CD4-positive, alpha-beta memory T cell (primary cell): ENCODE measurements at regions not wholly inside any gene's neighbourhood (a gene's known extent, or its start where the extent isn't known, plus 50 kb on each side); places are given as distances from the start of the nearest gene placed in this dataset.

Source experiments
- CTCF ChIA-PET: fragments of 350-600 bp; sonication (Branson Sonifier 250); formaldehyde crosslinking; loops from one replicate; lab custom pipeline; 2021; ENCODE audit warnings: inconsistent platforms; ENCODE audit not compliant: partially characterized antibody; lab: Charles Lee
- POLR2A ChIA-PET: fragments of 350-600 bp; sonication (Branson Sonifier 250); formaldehyde crosslinking; loops from one replicate; lab custom pipeline; 2021; ENCODE audit not compliant: partially characterized antibody; lab: Charles Lee
- DNase-seq, 5 donors: peaks; one replicate each; pipeline versions ENCODE4 v3.0.0 to v3.0.0-alpha.2; 2020 to 2022; ENCODE audit warnings: mixed read lengths in 1 of 5
- H3K27ac ChIP-seq: one replicate; pipeline ENCODE4 v1.7.0; 2013; ENCODE audit warnings: low read depth, low read length
- H3K27me3 ChIP-seq: 2 replicates; pipeline ENCODE4 v1.7.0; 2013; ENCODE audit warnings: mild to moderate bottlenecking, low read length, moderate library complexity; ENCODE audit not compliant: insufficient read depth
- H3K36me3 ChIP-seq: 2 replicates; pipeline ENCODE4 v1.7.0; 2013; ENCODE audit warnings: mild to moderate bottlenecking, low read length, moderate library complexity; ENCODE audit not compliant: insufficient read depth
- H3K4me1 ChIP-seq: 2 replicates; pipeline ENCODE4 v1.7.0; 2013; ENCODE audit warnings: mild to moderate bottlenecking, low read length, moderate library complexity; ENCODE audit not compliant: insufficient read depth
- H3K4me3 ChIP-seq, 2 donors: one replicate each; pipeline ENCODE4 v1.7.0; 2013; ENCODE audit warnings: low read length in 2 of 2, mild to moderate bottlenecking in 1 of 2
- H3K9me3 ChIP-seq, 2 donors: one replicate each; pipeline ENCODE4 v1.7.0; 2013; ENCODE audit warnings: low read length in 2 of 2, control low read depth in 1 of 2; ENCODE audit not compliant: control insufficient read depth in 1 of 2
- H3K27ac Mint-ChIP-seq, 7 donors: one replicate each; pipeline ENCODE4 v1.8.0; 2020 to 2021; ENCODE audit warnings: mixed read lengths in 7 of 7, mild to moderate bottlenecking in 6 of 7, inconsistent platforms in 3 of 7, moderate library complexity in 3 of 7
- H3K27me3 Mint-ChIP-seq, 2 donors: one replicate each; pipeline ENCODE4 v1.8.0; 2020 to 2021; ENCODE audit warnings: mixed read lengths in 2 of 2
- H3K36me3 Mint-ChIP-seq, 2 donors: one replicate each; pipeline ENCODE4 v1.8.0; 2020 to 2021; ENCODE audit warnings: mixed read lengths in 2 of 2, inconsistent platforms in 1 of 2, mild to moderate bottlenecking in 1 of 2
- H3K4me1 Mint-ChIP-seq, 4 donors: one replicate each; pipeline ENCODE4 v1.8.0; 2020 to 2021; ENCODE audit warnings: mixed read lengths in 4 of 4, mild to moderate bottlenecking in 1 of 4
- H3K4me3 Mint-ChIP-seq, 8 donors: one replicate each; pipeline ENCODE4 v1.8.0; 2020 to 2021; ENCODE audit warnings: mixed read lengths in 8 of 8, mild to moderate bottlenecking in 7 of 8, moderate library complexity in 6 of 8, inconsistent platforms in 3 of 8
- H3K9me3 Mint-ChIP-seq, 8 donors: one replicate each; pipeline ENCODE4 v1.8.0; 2020 to 2021; ENCODE audit warnings: mixed read lengths in 8 of 8, mild to moderate bottlenecking in 5 of 8, inconsistent platforms in 3 of 8, moderate library complexity in 1 of 8
- intact Hi-C: fragments of 100-400 bp; cut with micrococcal nuclease; formaldehyde crosslinking; loops from one replicate; pipeline ENCODE4 v1.15.1; 2023

GRCh38 chrX:97850911-97851310 lies 967.2 kb downstream of the RPA4 start:
- H3K27ac Mint-ChIP-seq, result no peak overlapping the region
- Histone ChIP-seq H3K27me3 (no peaks in the 10 kb centered on the region), H3K9me3 (no peaks in the 10 kb centered on the region), H3K4me1 (no peaks in the 10 kb centered on the region), H3K27ac (no peak overlapping the region), H3K36me3 (no peaks in the 10 kb centered on the region), H3K4me3 (no peak overlapping the region)
- H3K4me3 Mint-ChIP-seq, result no peak overlapping the region
- intact Hi-C loops, result no loop called here
- ChIA-PET POLR2A (no interaction called here), CTCF (no interaction called here)
- H3K4me1 Mint-ChIP-seq, result no peaks in the 10 kb centered on the region
- no peaks in the 10 kb centered on the region for H3K36me3 Mint-ChIP-seq
- no peak for DNase-seq
- H3K9me3 Mint-ChIP-seq, result peaks cover 0 to 9% (median 3%) of the 10 kb centered on the region in 8 donors
- H3K27me3 Mint-ChIP-seq, result no peaks in the 10 kb centered on the region

DNA sequence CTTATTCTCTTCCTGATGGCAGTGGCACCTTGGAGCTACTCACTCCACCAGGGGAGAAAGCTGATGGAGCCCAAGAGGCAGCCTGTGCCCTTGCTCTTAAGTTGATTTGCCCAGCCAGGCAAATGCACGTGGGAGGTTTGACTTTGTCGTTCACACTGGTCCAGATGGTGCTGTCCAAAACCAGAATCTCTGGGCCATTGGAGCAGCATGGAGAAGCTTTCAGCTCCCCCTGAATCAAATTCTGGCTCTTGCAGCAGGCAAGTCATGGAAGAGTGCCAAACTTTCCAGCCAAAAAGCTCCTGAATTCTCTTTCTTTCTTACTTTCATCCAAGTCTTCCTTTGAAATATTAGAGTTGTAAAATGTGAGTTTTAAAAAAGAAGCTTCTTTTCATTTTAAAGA lies 970.4 kb downstream of the RPA4 start:
- Histone ChIP-seq H3K36me3 (no peaks in the 10 kb centered on the region), H3K4me3 (no peak overlapping the region), H3K4me1 (no peaks in the 10 kb centered on the region), H3K27ac (no peak overlapping the region), H3K9me3 (no peaks in the 10 kb centered on the region), H3K27me3 (no peaks in the 10 kb centered on the region)
- CTCF ChIA-PET, result no interaction called here
- DNase-seq, result no peak
- H3K4me1 Mint-ChIP-seq, result no peaks in the 10 kb centered on the region
- no peaks in the 10 kb centered on the region for H3K36me3 Mint-ChIP-seq
- no peaks in the 10 kb centered on the region for H3K27me3 Mint-ChIP-seq
- no peak overlapping the region for H3K27ac Mint-ChIP-seq
- intact Hi-C loops, result no loop called here
- POLR2A ChIA-PET, result no interaction called here
- H3K4me3 Mint-ChIP-seq, result no peak overlapping the region
- peaks cover 0 to 2% (median 0%) of the 10 kb centered on the region in 8 donors for H3K9me3 Mint-ChIP-seq

DNA sequence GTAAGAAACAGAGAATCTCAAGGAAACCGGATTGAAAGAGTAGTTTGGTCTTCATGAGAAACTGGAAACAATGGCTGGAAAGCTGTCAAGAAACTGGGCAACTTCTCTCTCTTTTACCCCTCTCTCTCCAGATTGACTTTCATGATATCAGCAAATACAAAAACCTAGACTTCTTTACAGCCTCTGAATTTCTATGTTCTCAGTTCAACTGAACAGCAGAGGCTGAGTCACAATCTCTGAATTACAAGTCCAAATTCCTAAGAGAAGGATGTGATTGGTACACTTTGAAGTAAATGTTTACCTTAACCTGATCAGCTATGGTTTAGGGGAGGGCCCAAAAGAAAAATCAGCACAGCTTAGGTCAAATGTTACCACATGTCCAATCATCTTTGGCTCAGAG lies 974.9 kb downstream of the RPA4 start:
- Histone ChIP-seq H3K27me3 (no peaks in the 10 kb centered on the region), H3K36me3 (no peaks in the 10 kb centered on the region), H3K4me3 (no peak overlapping the region), H3K9me3 (no peaks in the 10 kb centered on the region), H3K4me1 (no peaks in the 10 kb centered on the region), H3K27ac (no peak overlapping the region)
- no peaks in the 10 kb centered on the region for H3K4me1 Mint-ChIP-seq
- no peaks in the 10 kb centered on the region for H3K36me3 Mint-ChIP-seq
- H3K4me3 Mint-ChIP-seq, result no peak overlapping the region
- peaks cover 0 to 2% (median 0%) of the 10 kb centered on the region in 8 donors for H3K9me3 Mint-ChIP-seq
- no peak overlapping the region for H3K27ac Mint-ChIP-seq
- intact Hi-C loops, result no loop called here
- ChIA-PET POLR2A (no interaction called here), CTCF (no interaction called here)
- no peaks in the 10 kb centered on the region for H3K27me3 Mint-ChIP-seq
- no peak for DNase-seq

DNA sequence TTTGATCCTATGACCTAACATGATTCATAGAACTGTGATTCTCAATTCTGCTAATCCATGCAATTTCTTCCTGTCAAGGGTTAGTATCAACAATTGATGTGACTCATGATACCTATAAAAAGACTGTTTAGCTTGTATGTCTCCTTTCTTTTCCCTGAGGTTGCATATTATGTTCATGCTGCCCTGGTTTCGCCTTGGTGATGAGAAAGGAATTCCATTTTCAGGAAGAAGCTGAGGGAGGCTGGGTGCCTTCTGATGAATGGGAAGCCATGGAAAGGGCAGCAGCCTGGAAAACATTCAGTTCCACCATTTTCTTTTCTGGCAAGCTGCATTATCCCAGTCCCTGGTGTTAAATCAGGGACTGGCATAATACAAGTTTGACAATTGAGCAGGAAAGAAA lies 976.5 kb downstream of the RPA4 start:
- no peaks in the 10 kb centered on the region for H3K4me1 Mint-ChIP-seq
- peaks cover 0 to 2% (median 0%) of the 10 kb centered on the region in 8 donors for H3K9me3 Mint-ChIP-seq
- intact Hi-C loops, result no loop called here
- H3K27me3 Mint-ChIP-seq, result no peaks in the 10 kb centered on the region
- H3K27ac Mint-ChIP-seq, result no peak overlapping the region
- H3K36me3 Mint-ChIP-seq, result no peaks in the 10 kb centered on the region
- H3K36me3 ChIP-seq, result no peaks in the 10 kb centered on the region
- H3K27me3 ChIP-seq, result no peaks in the 10 kb centered on the region
- no peak overlapping the region for H3K4me3 Mint-ChIP-seq
- H3K4me1 ChIP-seq, result no peaks in the 10 kb centered on the region
- POLR2A ChIA-PET, result no interaction called here
- no peak overlapping the region for H3K4me3 ChIP-seq
- no peaks in the 10 kb centered on the region for H3K9me3 ChIP-seq
- CTCF ChIA-PET, result no interaction called here
- H3K27ac ChIP-seq, result no peak overlapping the region
- no peak for DNase-seq

DNA sequence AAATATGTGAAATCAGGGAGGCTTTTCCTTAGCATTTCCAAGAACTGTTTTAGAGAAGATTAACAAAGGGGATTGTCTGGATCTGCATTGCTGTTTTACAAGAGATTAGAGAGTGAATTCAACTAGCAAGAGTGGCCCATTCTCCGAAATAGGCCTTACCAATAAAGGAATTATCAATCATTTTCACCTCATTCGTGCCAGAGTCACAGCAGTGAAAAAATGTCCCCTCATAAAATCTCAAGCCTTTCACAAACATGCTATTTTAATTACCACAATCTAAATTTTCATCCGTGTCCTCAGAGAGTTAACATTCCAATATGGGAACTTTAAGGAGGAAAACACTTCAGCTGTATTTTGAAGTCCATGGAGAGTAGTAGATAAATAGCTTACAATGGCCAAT lies 979.6 kb downstream of the RPA4 start:
- Mint-ChIP-seq H3K4me1 (no peaks in the 10 kb centered on the region), H3K36me3 (no peaks in the 10 kb centered on the region), H3K9me3 (peaks cover 0 to 4% (median 0%) of the 10 kb centered on the region in 8 donors), H3K4me3 (no peak overlapping the region), H3K27ac (no peak overlapping the region), H3K27me3 (no peaks in the 10 kb centered on the region)
- DNase-seq, result no peak
- Histone ChIP-seq H3K4me3 (no peak overlapping the region), H3K9me3 (no peaks in the 10 kb centered on the region), H3K27ac (no peak overlapping the region), H3K36me3 (no peaks in the 10 kb centered on the region), H3K4me1 (no peaks in the 10 kb centered on the region), H3K27me3 (no peaks in the 10 kb centered on the region)
- ChIA-PET POLR2A (no interaction called here), CTCF (no interaction called here)
- intact Hi-C loops, result no loop called here

GRCh38 chrX:97867266-97867665 lies 983.6 kb downstream of the RPA4 start:
- H3K4me1 ChIP-seq, result no peaks in the 10 kb centered on the region
- H3K9me3 ChIP-seq, result no peaks in the 10 kb centered on the region
- Mint-ChIP-seq H3K27ac (no peak overlapping the region), H3K4me1 (no peaks in the 10 kb centered on the region), H3K9me3 (peaks cover 0 to 2% (median 0%) of the 10 kb centered on the region in 8 donors), H3K27me3 (no peaks in the 10 kb centered on the region), H3K36me3 (no peaks in the 10 kb centered on the region), H3K4me3 (no peak overlapping the region)
- H3K27ac ChIP-seq, result no peak overlapping the region
- H3K36me3 ChIP-seq, result no peaks in the 10 kb centered on the region
- intact Hi-C loops, result no loop called here
- no peak overlapping the region for H3K4me3 ChIP-seq
- no peaks in the 10 kb centered on the region for H3K27me3 ChIP-seq
- ChIA-PET CTCF (no interaction called here), POLR2A (no interaction called here)
- DNase-seq, result no peak

DNA sequence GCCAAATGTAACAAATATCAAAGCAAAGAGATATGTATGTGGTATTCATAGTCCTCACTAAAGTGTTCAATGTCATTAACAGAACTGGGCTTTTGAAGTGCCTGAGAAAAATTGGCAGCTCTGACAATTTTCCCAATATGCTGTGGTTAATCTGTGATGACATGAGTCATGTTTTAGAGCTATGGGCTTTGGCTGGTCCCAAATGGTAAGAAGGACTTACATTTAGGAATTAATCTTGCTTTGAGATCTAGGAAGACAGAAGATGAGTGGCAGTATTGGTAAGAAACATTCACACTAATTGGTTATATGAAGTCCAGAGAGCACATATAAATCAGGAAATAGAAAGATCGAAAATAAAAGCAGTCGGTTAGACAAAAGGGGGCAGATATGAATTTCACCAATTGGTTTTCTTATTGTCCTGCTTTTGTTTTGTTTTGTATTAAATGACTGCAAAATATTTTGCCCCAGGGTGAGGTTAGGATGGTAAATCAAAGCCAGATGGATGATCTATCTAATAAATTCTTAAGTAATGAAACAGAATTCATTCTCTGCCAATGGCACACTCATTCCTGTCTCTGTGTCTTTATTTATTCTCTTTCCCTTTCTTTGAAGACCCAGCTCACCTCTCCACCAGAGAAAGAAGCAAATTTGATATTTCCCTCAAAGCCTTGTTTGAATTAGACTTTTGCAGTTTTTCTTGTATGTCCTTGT lies 993.1 kb downstream of the RPA4 start:
- ChIA-PET CTCF (no interaction called here), POLR2A (no interaction called here)
- Mint-ChIP-seq H3K4me3 (no peak overlapping the region), H3K4me1 (no peaks in the 10 kb centered on the region), H3K36me3 (no peaks in the 10 kb centered on the region), H3K27me3 (no peaks in the 10 kb centered on the region), H3K9me3 (no peaks in the 10 kb centered on the region), H3K27ac (no peak overlapping the region)
- H3K27ac ChIP-seq, result no peak overlapping the region
- no peaks in the 10 kb centered on the region for H3K36me3 ChIP-seq
- intact Hi-C loops, result no loop called here
- H3K4me1 ChIP-seq, result no peaks in the 10 kb centered on the region
- no peak for DNase-seq
- H3K9me3 ChIP-seq, result no peaks in the 10 kb centered on the region
- no peak overlapping the region for H3K4me3 ChIP-seq
- no peaks in the 10 kb centered on the region for H3K27me3 ChIP-seq

DNA sequence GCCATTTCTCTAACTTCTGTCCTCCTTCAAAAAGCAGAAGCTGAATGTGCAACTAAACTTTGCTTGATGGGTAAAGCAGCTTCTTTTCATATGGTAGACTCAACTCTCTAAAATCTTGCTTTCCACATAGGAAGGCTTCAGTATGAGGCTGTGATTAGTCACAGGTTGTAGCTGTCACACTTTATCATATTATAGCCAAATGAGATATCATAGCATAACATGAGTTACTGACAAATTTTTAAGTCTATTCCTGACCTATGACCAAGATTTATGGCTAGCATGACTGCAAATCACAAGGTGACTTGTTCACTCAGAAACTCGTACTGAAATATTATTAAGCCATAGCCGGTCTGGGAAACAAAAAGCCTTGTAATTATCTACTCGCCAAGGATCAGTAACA lies 998.6 kb downstream of the RPA4 start:
- no peaks in the 10 kb centered on the region for H3K4me1 ChIP-seq
- no peak for DNase-seq
- no peaks in the 10 kb centered on the region for H3K9me3 ChIP-seq
- no peak overlapping the region for H3K4me3 ChIP-seq
- Mint-ChIP-seq H3K9me3 (no peaks in the 10 kb centered on the region), H3K27me3 (no peaks in the 10 kb centered on the region), H3K4me1 (no peaks in the 10 kb centered on the region), H3K27ac (no peak overlapping the region), H3K36me3 (no peaks in the 10 kb centered on the region), H3K4me3 (no peak overlapping the region)
- H3K27me3 ChIP-seq, result no peaks in the 10 kb centered on the region
- CTCF ChIA-PET, result no interaction called here
- H3K36me3 ChIP-seq, result no peaks in the 10 kb centered on the region
- POLR2A ChIA-PET, result no interaction called here
- intact Hi-C loops, result no loop called here
- no peak overlapping the region for H3K27ac ChIP-seq
